ENCODE measurements at regions not wholly inside any gene's neighbourhood (a gene's known extent, or its start where the extent isn't known, plus 50 kb on each side); places are given as distances from the start of the nearest gene placed in this dataset.

DNA sequence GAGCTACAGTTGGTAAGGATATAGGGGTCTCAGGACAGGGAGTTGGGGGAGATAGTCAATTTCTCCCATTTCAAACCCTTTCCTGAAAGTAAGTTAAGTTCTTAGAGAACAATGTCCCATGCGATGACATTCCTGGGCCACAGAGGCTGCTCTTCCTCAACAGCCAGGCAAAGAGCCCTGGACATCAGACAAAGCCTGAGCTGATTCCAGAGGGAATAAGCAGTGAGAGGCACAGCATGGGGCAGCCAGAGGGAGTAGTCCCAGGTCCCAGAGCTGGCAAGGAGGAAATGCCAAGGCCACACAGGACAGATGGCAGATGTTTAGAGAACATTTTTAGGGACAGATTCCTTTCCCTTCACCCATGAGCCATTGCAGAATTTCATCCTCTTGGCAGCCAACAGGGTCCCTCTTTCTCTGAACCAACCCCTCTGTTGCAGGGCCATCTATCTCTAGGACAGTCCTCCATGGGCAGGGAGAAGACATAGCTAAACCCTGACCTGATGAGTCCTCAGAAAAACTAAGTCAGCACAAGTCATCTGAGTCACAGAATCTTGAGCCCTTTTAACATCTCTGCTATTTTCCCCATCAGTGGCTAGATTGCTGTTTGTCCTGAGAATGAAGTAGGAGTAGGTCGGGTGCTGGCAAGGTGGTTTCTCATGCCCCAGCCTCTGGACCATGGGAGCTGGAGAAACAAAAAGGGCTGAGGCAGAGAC, 60.3 kb upstream of the CALM2 start:
- CTCF ChIA-PET, result interaction anchor here (0.8 kb wide), 1 partner anchor 12 kb away, joined by 4 read pairs; no protein-coding TSS in a partner anchor
- H3K27ac ChIP-seq, result no peak overlapping the region
- TF ChIP-seq, protein P1, sequence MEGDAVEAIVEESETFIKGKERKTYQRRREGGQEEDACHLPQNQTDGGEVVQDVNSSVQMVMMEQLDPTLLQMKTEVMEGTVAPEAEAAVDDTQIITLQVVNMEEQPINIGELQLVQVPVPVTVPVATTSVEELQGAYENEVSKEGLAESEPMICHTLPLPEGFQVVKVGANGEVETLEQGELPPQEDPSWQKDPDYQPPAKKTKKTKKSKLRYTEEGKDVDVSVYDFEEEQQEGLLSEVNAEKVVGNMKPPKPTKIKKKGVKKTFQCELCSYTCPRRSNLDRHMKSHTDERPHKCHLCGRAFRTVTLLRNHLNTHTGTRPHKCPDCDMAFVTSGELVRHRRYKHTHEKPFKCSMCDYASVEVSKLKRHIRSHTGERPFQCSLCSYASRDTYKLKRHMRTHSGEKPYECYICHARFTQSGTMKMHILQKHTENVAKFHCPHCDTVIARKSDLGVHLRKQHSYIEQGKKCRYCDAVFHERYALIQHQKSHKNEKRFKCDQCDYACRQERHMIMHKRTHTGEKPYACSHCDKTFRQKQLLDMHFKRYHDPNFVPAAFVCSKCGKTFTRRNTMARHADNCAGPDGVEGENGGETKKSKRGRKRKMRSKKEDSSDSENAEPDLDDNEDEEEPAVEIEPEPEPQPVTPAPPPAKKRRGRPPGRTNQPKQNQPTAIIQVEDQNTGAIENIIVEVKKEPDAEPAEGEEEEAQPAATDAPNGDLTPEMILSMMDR (conservative IDR thresholded peaks at IDR 0.05; ENCODE audit: low read depth), result no peak

DNA sequence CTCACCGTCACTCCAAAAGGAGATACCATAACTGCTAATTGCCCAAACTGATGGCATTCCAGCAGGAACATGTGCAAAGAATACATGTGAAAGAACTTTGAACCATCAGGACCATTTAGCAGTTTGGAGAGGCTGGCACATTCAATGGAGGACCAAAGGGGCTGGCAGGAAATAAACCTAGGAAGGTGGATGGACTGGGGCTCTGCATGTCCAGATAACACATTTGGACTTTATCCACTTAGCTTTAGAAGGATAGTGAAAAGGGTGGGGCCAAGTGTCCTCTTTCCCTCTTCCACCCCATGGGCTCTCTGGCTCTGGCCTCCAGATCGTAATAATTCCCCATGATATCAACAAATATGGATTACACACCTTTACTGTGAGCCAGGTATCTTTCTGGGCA, 58.8 kb upstream of the CALM2 start:
- CTCF ChIA-PET, result no interaction called here
- TF ChIP-seq, protein P1 (conservative IDR thresholded peaks at IDR 0.05; ENCODE audit: low read depth), result no peak

More for the DNA sequence above, 60.3 kb upstream of the CALM2 start:
- POLR2A ChIA-PET (ENCODE audit: low non-redundant PET), result no interaction called here
- no peak for DNase-seq (ENCODE audit: low spot score)

DNA sequence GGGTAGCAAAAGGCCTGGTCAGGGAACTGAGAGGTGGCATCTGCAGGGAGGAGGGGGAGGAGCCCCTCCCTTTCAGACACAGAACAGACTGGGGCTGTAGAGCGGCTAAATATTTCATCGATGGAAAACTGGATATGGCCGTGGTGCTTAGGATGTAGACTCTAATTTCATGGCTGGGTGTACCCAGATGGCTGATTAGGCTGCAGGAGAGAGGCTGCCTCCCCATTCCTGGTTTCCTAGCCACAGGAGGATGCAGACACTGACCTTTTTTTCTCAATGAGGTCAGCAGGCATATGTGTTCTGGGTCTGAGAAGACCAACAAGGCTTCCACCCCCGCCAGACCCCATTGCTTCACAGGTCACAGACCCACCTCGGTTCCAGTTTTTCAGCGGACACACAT, 58.1 kb upstream of the CALM2 start:
- no peak for DNase-seq (ENCODE audit: low spot score)
- TF ChIP-seq, protein P1 (conservative IDR thresholded peaks at IDR 0.05; ENCODE audit: low read depth), result no peak
- no peak overlapping the region for H3K27ac ChIP-seq
- ChIA-PET POLR2A (ENCODE audit: low non-redundant PET) (no interaction called here), CTCF (no interaction called here)

More for the DNA sequence above, 58.8 kb upstream of the CALM2 start:
- no peak for DNase-seq (ENCODE audit: low spot score)
- H3K27ac ChIP-seq, result no peak overlapping the region
- POLR2A ChIA-PET (ENCODE audit: low non-redundant PET), result no interaction called here

DNA sequence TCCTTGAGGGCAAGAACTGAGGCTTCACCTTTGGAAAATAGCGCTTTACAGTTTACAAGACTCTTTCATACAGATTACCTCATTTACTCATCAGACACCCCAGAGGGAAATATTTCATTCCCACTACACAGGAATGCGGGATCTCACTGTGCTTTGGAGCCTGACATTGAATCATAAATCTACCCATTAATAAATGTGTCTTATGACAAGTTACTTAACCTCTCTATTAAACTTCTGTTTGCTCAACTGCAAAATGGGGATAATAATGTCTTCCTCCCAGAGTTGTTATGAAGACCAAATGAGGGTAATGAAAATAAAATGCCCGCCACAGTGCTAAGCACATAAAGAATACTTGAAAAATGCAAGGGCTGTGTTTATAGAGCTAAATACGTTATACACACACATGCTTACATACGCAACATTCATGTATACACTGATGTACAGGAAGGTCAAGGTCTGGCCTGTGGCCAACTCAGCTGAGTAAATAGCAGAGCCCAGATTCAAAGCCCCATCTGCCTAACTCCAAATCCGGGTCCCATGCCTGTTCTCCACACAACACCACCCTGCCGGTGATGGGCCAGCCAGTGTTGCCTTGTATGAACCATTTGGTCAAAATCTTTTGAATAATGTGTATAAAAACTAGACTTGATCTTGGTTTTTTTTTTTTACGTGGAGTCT, 56.6 kb upstream of the CALM2 start:
- TF ChIP-seq, protein P1 (conservative IDR thresholded peaks at IDR 0.05; ENCODE audit: low read depth), result no peak
- DNase-seq (ENCODE audit: low spot score), result no peak
- CTCF ChIA-PET, result no interaction called here
- H3K27ac ChIP-seq, result no peak overlapping the region
- POLR2A ChIA-PET (ENCODE audit: low non-redundant PET), result no interaction called here

DNA sequence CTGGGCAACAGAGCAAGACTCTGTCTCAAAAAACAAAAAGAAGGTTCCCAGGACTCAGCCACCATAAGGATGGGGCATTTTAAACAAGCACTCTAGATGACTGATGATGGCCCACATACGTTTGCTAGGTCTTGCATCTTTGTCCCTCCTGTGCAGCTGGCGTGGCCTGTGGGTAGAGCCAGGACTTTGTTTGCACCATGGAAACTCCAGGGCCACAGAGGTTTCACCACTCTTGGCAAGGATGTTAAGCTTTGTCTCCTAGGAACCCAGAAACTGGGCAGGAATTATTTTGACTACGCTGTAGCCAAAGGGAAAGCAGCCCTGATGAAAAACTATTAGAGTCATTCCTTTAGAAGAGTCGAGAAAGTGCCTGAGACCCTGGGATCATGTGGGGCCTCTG, 54.1 kb upstream of the CALM2 start:
- CTCF ChIA-PET, result interaction anchor here (0.6 kb wide), 1 partner anchor 550 kb away, joined by 3 read pairs; no protein-coding TSS in a partner anchor
- no peak for DNase-seq (ENCODE audit: low spot score)
- POLR2A ChIA-PET (ENCODE audit: low non-redundant PET), result no interaction called here
- TF ChIP-seq, protein P1 (conservative IDR thresholded peaks at IDR 0.05; ENCODE audit: low read depth), result no peak
- no peak overlapping the region for H3K27ac ChIP-seq

DNA sequence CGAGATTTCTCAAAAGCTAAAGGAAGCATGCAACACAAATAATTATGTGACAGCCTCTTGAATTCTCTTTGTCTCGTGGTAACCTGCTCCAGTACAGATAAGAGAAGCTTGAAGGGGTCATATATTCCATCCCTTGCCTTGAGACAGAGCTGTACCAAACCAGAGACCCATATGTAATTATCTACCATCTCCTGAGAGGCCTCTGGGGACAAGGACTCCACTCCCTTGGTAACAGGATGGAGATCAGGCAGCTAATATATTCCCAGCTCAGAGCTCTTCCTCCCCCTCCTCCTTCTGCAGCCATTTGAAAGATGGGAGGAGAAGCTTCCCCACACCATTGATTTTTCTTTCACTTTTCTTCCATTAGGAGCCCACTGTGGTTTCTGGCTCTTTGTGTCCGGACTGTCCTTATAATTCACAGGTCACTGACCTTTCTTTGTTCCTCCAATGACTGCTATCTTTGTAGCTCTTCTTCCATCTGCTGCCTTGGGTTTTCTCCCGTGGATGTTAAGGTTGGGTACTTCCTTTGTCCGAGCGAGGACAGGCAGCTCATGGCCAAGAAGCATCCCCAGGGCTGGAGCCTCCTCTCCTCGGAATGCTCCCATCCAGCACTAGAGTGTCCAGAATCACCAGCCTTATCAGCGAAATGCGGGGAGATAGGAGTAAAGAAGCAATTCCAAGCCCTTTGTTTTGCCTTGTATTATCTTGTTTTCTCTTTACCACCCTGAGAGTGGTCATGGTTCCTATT, 51.4 kb upstream of the CALM2 start:
- POLR2A ChIA-PET (ENCODE audit: low non-redundant PET), result no interaction called here
- no peak for DNase-seq (ENCODE audit: low spot score)
- CTCF ChIA-PET, result interaction anchor here (0.6 kb wide), 1 partner anchor 627 kb away, joined by 3 read pairs; no protein-coding TSS in a partner anchor
- TF ChIP-seq, protein P1 (conservative IDR thresholded peaks at IDR 0.05; ENCODE audit: low read depth), result no peak
- no peak overlapping the region for H3K27ac ChIP-seq

Data from RWPE1 (cell line).